Loucy (cell line): ENCODE measurements at regions not wholly inside any gene's neighbourhood (a gene's known extent, or its start where the extent isn't known, plus 50 kb on each side); places are given as distances from the start of the nearest gene placed in this dataset.

ENCODE experiments used
- EZH2phosphoT487 ChIP-seq: fragments of 200-600 bp; IDR thresholded peaks from 2 replicates; pipeline ENCODE4 v1.6.1; 2018; ENCODE audit warnings: antibody characterized with exemption, mild to moderate bottlenecking, moderate library complexity, borderline replicate concordance
- TF ChIP-seq, protein P1 (sequence below): fragments of 200-600 bp; sonication (generic); conservative IDR thresholded peaks from 2 replicates; pipeline ENCODE4 v1.5.1; 2014; ENCODE audit warnings: mild to moderate bottlenecking, antibody characterized with exemption, low read length

DNA sequence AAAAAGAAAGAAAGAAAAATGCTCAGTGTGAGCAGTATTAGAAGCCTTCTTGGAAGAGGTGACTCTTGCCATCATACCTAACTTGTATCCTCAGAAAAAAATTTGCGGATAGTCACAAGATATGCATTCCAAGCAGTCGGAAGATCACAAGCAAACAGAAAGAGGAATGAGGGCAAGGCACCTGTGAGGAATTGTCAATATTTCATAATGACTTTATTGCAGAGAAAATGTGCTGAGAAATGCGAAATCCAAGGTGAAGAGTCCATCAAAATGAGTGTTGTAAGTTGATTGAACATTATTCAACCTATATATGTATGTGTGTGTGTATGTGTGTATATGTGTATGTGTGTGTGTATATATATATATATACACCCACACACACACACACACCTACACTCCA, 1624.7 kb upstream of the LRRTM3 start:
- TF ChIP-seq, protein P1, sequence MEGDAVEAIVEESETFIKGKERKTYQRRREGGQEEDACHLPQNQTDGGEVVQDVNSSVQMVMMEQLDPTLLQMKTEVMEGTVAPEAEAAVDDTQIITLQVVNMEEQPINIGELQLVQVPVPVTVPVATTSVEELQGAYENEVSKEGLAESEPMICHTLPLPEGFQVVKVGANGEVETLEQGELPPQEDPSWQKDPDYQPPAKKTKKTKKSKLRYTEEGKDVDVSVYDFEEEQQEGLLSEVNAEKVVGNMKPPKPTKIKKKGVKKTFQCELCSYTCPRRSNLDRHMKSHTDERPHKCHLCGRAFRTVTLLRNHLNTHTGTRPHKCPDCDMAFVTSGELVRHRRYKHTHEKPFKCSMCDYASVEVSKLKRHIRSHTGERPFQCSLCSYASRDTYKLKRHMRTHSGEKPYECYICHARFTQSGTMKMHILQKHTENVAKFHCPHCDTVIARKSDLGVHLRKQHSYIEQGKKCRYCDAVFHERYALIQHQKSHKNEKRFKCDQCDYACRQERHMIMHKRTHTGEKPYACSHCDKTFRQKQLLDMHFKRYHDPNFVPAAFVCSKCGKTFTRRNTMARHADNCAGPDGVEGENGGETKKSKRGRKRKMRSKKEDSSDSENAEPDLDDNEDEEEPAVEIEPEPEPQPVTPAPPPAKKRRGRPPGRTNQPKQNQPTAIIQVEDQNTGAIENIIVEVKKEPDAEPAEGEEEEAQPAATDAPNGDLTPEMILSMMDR = no peak
- TF ChIP-seq EZH2phosphoT487 = no peak
